GM23248 (cell line): ENCODE measurements at regions not wholly inside any gene's neighbourhood (a gene's known extent, or its start where the extent isn't known, plus 50 kb on each side); places are given as distances from the start of the nearest gene placed in this dataset.
"Not testable (repeated sequence)": the region's sequence is repeated elsewhere in the genome, so short reads cannot be mapped to it uniquely, and the experiment has no call there.

Experiments
- EZH2 ChIP-seq: fragments of 200-600 bp; sonication (generic); IDR thresholded peaks from 2 replicates; pipeline ENCODE4 v1.6.1; 2018; ENCODE audit warnings: antibody characterized with exemption, mild to moderate bottlenecking; ENCODE audit not compliant: insufficient read depth, poor library complexity, severe bottlenecking
- EZH2phosphoT487 ChIP-seq: fragments of 200-600 bp; sonication (generic); IDR thresholded peaks from 2 replicates; pipeline ENCODE4 v1.6.1; 2018; ENCODE audit warnings: antibody characterized with exemption, moderate library complexity, mild to moderate bottlenecking, low read depth; ENCODE audit not compliant: insufficient read depth

GRCh38 chr7:35887430-35887829, 86.6 kb downstream of the SEPTIN7 start:
- TF ChIP-seq EZH2phosphoT487, EZH2: not testable (repeated sequence)
